ENCODE measurements at regions not wholly inside any gene's neighbourhood (a gene's known extent, or its start where the extent isn't known, plus 50 kb on each side); places are given as distances from the start of the nearest gene placed in this dataset.
"Not testable (repeated sequence)": the region's sequence is repeated elsewhere in the genome, so short reads cannot be mapped to it uniquely, and the experiment has no call there.

- no peak for DNase-seq (ENCODE audit: low spot score)
Observed at GRCh38 chr13:82202398-82202797, 1679.9 kb downstream of the SLITRK1 start.

DNA sequence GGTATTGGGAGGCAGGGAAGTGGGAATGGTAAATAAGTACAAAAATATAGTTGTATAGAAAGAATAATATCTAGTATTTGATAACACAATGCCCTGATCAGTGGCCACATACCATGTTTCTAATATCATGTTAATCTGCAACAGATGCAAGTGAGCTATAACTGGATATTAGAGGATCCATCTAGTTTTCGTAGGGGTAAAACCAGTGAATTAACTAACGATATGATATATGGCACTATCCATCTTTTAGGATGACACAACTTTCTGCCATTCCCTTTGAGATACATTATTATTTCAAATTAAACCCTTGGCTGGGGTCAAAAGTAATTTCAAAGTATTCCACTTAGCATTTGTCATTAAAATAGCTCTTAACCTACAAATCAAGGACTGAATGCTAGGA is 1686.2 kb downstream of the SLITRK1 start:
- DNase-seq (ENCODE audit: low spot score): no peak

DNA sequence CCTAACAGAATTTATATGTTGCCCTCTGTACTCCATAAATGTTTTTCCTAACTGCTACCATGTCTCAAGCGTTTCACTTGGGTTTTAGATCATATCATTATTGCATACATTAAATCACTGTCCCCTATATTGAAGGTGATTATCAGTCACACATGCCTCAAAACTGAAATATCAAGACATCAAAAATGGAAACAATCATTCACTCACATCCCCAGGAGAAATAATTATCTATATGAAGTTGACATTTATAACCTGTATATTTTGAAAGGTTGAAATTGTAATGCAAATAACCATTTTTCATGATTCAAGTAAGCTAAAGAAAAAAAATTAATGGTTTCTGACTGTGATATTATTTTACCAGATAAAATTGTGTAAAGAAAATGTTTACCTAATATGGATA is 1695.0 kb downstream of the SLITRK1 start:
- DNase-seq (ENCODE audit: low spot score): no peak

DNA sequence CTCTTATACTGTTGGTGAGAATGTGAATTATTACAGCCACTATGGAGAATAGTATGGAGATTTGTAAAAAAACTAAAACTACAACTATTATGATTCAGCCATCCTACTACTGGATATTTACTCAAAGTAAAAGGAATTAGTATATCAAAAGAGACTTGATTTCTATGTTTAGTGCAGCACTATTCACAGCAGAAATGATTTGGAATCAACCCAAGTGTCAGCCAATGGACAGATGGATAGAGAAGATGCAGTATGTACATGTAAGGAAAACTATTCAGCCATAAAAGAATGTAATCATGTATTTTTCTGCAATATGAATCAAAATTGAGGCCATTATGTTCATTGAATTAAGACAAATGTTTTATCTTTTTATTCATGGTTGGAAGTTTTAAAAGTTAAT is 1705.5 kb downstream of the SLITRK1 start:
- DNase-seq (ENCODE audit: low spot score): no peak

GRCh38 chr13:82165396-82166174 is 1716.7 kb downstream of the SLITRK1 start:
- DNase-seq (ENCODE audit: low spot score): no peak

DNA sequence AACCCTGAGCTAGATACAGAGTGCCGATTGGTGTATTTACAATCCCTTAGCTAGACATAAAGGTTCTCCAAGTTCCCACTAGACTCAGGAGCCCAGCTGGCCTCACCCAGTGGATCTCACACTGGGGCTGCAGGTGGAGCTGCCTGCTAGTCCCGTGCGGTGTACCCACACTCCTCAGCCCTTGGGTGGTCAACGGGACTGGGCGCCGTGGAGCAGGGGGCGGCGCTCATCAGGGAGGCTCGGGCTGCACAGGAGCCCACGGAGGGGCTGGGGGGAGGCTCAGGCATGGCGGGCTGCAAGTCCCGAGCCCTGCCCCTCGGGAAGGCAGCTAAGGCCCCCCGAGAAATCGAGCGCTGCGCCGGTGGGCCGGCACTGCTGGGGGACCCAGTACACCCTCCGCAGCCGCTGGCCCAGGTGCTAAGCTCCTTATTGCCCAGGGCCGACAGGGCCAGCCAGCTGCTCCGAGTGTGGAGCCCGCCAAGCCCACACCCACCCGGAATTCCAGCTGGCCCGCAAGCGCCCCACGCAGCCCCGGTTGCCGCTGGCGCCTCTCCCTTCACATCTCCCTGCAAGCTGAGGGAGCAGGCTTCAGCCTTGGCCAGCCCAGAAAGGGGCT is 1717.4 kb downstream of the SLITRK1 start:
- not testable (repeated sequence) for DNase-seq (ENCODE audit: low spot score)

- DNase-seq (ENCODE audit: low spot score): no peak
Observed at GRCh38 chr13:82147526-82147925, 1734.7 kb downstream of the SLITRK1 start.

DNA sequence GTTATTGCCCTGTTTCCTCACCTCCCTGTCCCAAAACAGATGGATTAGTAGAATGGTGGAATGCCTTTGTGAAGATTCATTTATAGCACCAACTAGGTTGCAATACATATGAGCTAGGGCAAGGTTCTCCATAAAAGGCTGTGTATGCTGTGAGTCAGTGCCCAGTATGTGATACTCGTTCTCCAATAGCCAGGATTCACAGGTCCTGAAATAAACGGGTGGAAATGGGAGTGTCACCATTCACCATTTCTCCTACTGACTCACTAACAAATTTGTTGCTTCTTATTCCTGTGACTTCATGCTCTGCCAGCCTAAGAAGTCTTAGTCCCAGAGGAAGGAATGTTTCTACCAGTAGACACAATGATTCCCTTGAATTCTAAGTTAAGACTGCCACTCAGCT is 1745.4 kb downstream of the SLITRK1 start:
- DNase-seq (ENCODE audit: low spot score): no peak

DNA sequence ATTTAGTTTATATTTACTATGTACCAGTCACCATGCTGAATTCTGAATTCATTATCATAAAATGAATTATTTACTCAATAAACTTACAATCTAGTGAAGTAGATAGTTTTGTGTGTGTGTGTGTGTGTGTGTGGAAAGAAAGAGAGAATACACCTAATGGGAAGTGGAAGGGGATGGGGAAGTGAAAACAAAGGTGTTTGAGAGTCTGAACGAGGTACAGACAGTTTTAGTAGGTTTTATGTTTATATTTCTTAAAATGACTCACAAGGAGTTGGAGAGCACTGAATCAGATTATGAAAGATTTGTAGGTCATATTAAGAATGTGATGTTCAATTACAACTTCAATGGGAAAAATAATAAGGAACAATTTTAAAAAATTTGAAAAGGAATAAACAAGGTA is 1753.0 kb downstream of the SLITRK1 start:
- DNase-seq (ENCODE audit: low spot score): no peak

DNA sequence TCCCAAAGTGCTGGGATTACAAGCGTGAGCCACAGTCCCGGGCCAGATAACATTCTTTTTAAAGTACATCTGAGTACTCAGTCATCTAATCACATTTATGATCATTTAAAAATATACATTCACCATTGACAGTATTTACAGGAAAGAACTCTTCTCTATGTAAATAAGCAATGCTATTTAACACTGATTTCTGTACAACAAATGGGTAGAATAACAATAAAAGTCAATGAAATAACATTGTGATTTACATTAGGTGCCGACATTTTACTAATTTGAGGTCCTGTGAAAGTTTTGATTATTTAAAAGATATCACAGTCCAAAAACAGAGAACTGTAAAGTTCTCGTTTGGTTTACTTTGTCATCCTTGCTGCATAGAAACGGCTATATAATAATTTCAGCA is 1763.7 kb downstream of the SLITRK1 start:
- DNase-seq (ENCODE audit: low spot score): no peak

DNA sequence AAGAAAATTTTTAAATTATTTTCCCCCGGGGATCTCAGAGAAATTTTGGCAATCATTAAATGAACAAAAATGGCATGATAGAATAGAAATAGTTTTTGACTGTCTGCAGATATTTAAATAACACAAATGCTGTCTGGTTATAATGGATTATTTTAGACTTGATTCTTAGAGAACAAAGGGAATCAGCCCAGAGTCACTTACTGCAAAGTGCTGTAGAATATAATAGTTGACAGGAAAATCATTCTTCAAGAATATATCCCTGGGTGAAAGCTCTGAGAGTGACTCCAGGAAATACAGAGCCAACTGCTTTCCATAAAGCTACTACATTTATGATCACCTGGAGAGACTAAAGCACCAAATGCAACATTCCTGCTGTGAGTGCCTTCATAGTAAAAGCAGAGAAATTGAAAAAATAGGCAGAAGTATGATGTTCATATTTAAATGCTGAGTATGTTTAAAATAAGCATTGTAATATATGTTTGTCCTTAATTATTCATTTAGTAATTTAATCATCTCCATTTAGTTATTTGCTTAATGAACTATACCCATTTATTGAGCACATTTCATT is 1765.8 kb downstream of the SLITRK1 start:
- no peak for DNase-seq (ENCODE audit: low spot score)

DNA sequence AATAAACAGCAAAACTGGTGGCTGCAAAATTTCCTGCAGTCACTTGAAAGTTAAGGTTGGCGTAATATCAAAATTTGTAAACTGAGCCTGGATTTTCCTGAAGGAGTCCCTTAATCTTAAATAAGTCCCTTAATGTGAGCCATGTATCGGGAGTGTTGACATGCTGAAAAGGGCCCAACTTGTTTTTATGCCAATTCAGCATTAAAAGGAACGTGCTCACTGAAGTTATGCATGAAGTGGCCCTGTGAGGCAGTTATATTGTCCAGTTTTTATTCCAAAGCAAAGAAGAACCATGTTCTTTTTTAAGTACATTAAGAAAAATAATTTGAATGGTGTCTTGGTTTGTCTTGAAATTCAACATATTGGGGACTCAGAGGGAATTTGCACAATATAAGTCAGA is 1766.9 kb downstream of the SLITRK1 start:
- no peak for DNase-seq (ENCODE audit: low spot score)

DNA sequence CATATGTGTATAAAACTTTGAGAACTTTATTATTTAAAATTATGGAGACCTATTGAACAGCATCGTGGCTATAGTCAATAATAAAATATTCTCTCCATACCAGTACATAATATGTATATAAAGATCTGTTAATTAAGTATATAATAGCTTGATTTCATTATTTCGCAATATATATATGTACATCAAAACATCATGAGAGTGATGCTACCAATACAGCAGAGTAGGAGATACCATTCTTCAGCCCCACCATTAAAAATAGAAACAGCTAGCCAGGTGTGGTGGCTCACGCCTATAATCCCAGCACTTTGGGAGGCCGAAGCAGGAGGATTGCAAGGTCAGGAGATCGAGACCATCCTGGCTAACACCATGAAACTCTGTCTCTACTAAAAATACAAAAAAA is 1755.3 kb upstream of the SPRY2 start:
- DNase-seq (ENCODE audit: low spot score): no peak

- no peak for DNase-seq (ENCODE audit: low spot score)
Observed at GRCh38 chr13:82092312-82092711, 1751.4 kb upstream of the SPRY2 start.

- DNase-seq (ENCODE audit: low spot score): no peak
Observed at GRCh38 chr13:82088781-82089180, 1747.9 kb upstream of the SPRY2 start.

GRCh38 chr13:82076496-82076895 is 1735.6 kb upstream of the SPRY2 start:
- no peak for DNase-seq (ENCODE audit: low spot score)

DNA sequence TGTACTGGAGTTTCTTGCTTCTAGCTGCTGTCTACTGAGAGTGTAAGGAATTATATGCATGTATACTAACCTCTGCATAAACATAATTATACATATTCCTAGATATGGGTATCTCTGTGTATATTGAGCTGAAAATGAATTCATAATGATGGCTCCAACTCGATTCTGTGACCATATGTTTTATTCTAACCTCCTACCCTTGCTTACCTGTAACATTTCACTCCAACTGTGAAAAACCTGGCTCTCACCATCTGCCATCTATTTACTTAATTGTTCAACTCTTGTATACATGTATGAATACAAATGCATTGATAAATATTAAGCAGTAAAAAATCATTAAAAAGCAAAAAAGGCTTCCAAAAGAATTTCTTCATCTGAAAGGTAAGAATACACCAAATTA is 1729.5 kb upstream of the SPRY2 start:
- no peak for DNase-seq (ENCODE audit: low spot score)

- DNase-seq (ENCODE audit: low spot score): no peak
Observed at GRCh38 chr13:82062772-82063171, 1721.8 kb upstream of the SPRY2 start.

- DNase-seq (ENCODE audit: low spot score): no peak
Observed at GRCh38 chr13:82058364-82058763, 1717.4 kb upstream of the SPRY2 start.

DNA sequence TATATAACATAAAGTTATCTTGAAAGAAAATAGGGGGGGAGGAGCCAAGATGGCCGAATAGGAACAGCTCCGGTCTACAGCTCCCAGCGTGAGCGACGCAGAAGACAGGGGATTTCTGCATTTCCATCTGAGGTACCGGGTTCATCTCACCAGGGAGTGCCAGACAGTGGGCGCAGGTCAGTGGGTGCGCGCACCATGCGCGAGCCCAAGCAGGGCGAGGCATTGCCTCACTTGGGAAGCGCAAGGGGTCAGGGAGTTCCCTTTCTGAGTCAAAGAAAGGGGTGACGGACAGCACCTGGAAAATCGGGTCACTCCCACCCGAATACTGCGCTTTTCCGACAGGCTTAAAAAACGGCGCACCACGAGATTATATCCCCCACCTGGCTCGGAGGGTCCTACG is 1704.4 kb upstream of the SPRY2 start:
- DNase-seq (ENCODE audit: low spot score): not testable (repeated sequence)

GRCh38 chr13:82036602-82037001 is 1695.7 kb upstream of the SPRY2 start:
- no peak for DNase-seq (ENCODE audit: low spot score)

DNA sequence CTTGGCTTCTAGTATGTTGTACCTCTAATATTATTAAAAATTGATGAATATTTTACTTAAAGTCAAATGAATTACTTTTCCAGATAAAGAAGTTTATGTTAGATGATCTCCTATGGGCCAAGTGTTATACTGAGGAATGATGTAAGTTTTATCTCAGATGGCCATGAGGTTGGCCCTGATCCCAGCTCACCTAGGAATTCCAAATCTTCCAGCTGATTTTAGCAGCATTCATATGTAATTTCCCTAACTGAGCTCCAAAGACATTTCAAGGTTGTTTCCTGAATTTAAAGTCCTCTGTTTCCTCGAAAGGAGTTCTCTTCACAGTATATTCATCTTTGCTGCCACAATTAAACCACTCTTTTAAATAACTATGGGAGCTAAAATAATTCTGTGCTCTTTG is 1670.4 kb upstream of the SPRY2 start:
- DNase-seq (ENCODE audit: low spot score): no peak

GRCh38 chr13:82010780-82011179 is 1669.9 kb upstream of the SPRY2 start:
- no peak for DNase-seq (ENCODE audit: low spot score)

DNA sequence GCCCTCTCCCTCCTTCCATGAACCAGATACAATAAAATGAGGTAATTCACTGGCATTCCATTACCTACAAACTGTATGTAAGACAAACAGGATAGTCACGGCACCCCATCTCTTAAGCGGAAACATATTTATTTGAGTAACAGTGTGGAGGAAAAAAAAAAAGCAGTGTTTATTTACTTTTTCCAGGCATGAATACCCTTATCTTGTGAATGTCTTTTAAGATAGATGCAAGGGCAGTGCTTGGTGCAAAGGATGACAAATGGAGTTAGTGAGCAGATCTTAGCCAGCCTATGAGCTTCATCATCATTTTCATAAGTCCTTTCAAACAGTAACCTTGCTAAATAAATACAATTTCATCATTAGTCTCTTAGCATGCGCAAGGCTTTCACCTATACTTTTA is 1661.8 kb upstream of the SPRY2 start:
- no peak for DNase-seq (ENCODE audit: low spot score)

Data from HuH-7 (cell line).